Endothelial cell (in vitro differentiated cells): ENCODE measurements at regions not wholly inside any gene's neighbourhood (a gene's known extent, or its start where the extent isn't known, plus 50 kb on each side); places are given as distances from the start of the nearest gene placed in this dataset.

Source experiments
- DNase-seq: peaks from one replicate; pipeline ENCODE4 v3.0.0; 2021; ENCODE audit warnings: low spot score
- H3K27ac Mint-ChIP-seq: one replicate; pipeline ENCODE4 v1.8.0; 2021; ENCODE audit warnings: mixed read lengths, inconsistent platforms; ENCODE audit not compliant: unreplicated experiment
- H3K27me3 Mint-ChIP-seq: one replicate; pipeline ENCODE4 v1.8.0; 2021; ENCODE audit warnings: mild to moderate bottlenecking, moderate library complexity, mixed read lengths, inconsistent platforms; ENCODE audit not compliant: unreplicated experiment
- H3K36me3 Mint-ChIP-seq: one replicate; pipeline ENCODE4 v1.8.0; 2021; ENCODE audit warnings: mild to moderate bottlenecking, low read depth, mixed read lengths, inconsistent platforms; ENCODE audit not compliant: unreplicated experiment
- H3K4me1 Mint-ChIP-seq: one replicate; pipeline ENCODE4 v1.8.0; 2021; ENCODE audit warnings: mild to moderate bottlenecking, mixed read lengths, inconsistent platforms; ENCODE audit not compliant: unreplicated experiment
- H3K4me3 Mint-ChIP-seq: one replicate; pipeline ENCODE4 v1.8.0; 2021; ENCODE audit warnings: mild to moderate bottlenecking, mixed read lengths, inconsistent platforms; ENCODE audit not compliant: unreplicated experiment
- H3K9me3 Mint-ChIP-seq: one replicate; pipeline ENCODE4 v1.8.0; 2021; ENCODE audit warnings: mixed read lengths, inconsistent platforms; ENCODE audit not compliant: unreplicated experiment
- CTCF ChIP-seq: fragments of 200-600 bp; sonication (generic); IDR thresholded peaks from one replicate; pipeline ENCODE4 v1.5.0; 2021; ENCODE audit warnings: antibody characterized with exemption; ENCODE audit not compliant: unreplicated experiment

GRCh38 chrX:149129767-149130166 lies 375.3 kb downstream of the IDS start:
- no peaks in the 10 kb centered on the region for H3K9me3 Mint-ChIP-seq
- no peaks in the 10 kb centered on the region for H3K27me3 Mint-ChIP-seq
- no peak overlapping the region for H3K27ac Mint-ChIP-seq
- no peak for TF ChIP-seq CTCF
- no peak overlapping the region for H3K4me3 Mint-ChIP-seq
- no peaks in the 10 kb centered on the region for H3K4me1 Mint-ChIP-seq
- no peaks in the 10 kb centered on the region for H3K36me3 Mint-ChIP-seq
- DNase-seq: no peak

- no peak for DNase-seq
- no peaks in the 10 kb centered on the region for H3K27me3 Mint-ChIP-seq
- H3K4me1 Mint-ChIP-seq: no peaks in the 10 kb centered on the region
- H3K27ac Mint-ChIP-seq: no peak overlapping the region
- H3K9me3 Mint-ChIP-seq: no peaks in the 10 kb centered on the region
- TF ChIP-seq CTCF: no peak
- H3K4me3 Mint-ChIP-seq: no peak overlapping the region
- H3K36me3 Mint-ChIP-seq: no peaks in the 10 kb centered on the region
Observed at GRCh38 chrX:149124526-149125108, 380.5 kb downstream of the IDS start.

- no peaks in the 10 kb centered on the region for H3K4me1 Mint-ChIP-seq
- H3K27me3 Mint-ChIP-seq: no peaks in the 10 kb centered on the region
- no peaks in the 10 kb centered on the region for H3K36me3 Mint-ChIP-seq
- H3K9me3 Mint-ChIP-seq: no peaks in the 10 kb centered on the region
- H3K4me3 Mint-ChIP-seq: no peak overlapping the region
- TF ChIP-seq CTCF: no peak
- DNase-seq: no peak
- no peak overlapping the region for H3K27ac Mint-ChIP-seq
Observed at GRCh38 chrX:149121206-149121920, 383.7 kb downstream of the IDS start.

- TF ChIP-seq CTCF: no peak
- Mint-ChIP-seq H3K9me3 (no peaks in the 10 kb centered on the region), H3K4me1 (no peaks in the 10 kb centered on the region), H3K4me3 (no peak overlapping the region), H3K27me3 (no peaks in the 10 kb centered on the region), H3K27ac (no peak overlapping the region), H3K36me3 (no peaks in the 10 kb centered on the region)
- no peak for DNase-seq
Observed at GRCh38 chrX:149120459-149120858, 384.6 kb downstream of the IDS start.

- Mint-ChIP-seq H3K36me3 (no peaks in the 10 kb centered on the region), H3K27me3 (no peaks in the 10 kb centered on the region), H3K4me1 (no peaks in the 10 kb centered on the region), H3K9me3 (peaks cover 4% of the 10 kb centered on the region), H3K4me3 (no peak overlapping the region), H3K27ac (no peak overlapping the region)
- TF ChIP-seq CTCF: no peak
- no peak for DNase-seq
Observed at GRCh38 chrX:149114874-149115273, 390.2 kb downstream of the IDS start.
